HCT116 (cell line): ENCODE measurements at regions not wholly inside any gene's neighbourhood (a gene's known extent, or its start where the extent isn't known, plus 50 kb on each side); places are given as distances from the start of the nearest gene placed in this dataset.

ENCODE experiments used
- ATAC-seq: fragments of 200-7000 bp; cut with Tn5 transposase; 2 replicates; pipeline ENCODE4 v1.9.1; 2020; ENCODE audit warnings: mild to moderate bottlenecking, moderate library complexity
- BruUV-seq: library from RNA; stranded (reverse); fragments of 400-500 nt; replicated peaks from 2 replicates; lab custom pipeline; 2021; lab: Mats Ljungman, UMichigan
- CTCF ChIA-PET: fragments of 300-600 bp; sonication (Branson Sonifier 250); formaldehyde crosslinking; loops from one replicate; lab custom pipeline; 2021; ENCODE audit warnings: antibody characterized with exemption; lab: Charles Lee
- POLR2A ChIA-PET: fragments of 300-600, 350-600 bp; sonication (Branson Sonifier 250); formaldehyde crosslinking; loops from one replicate; lab custom pipeline; 2021; ENCODE audit warnings: antibody characterized with exemption; lab: Charles Lee
- RAD21 ChIA-PET, 2 experiments: fragments of 300-600 bp; sonication (Branson Sonifier 250); formaldehyde crosslinking; loops; one replicate each; lab custom pipeline; 2023; ENCODE audit warnings: low total read pairs in 2 of 2; ENCODE audit not compliant: uncharacterized antibody in 2 of 2, unreplicated experiment in 2 of 2, low non-redundant PET in 1 of 2; lab: Charles Lee
- DNase-seq: peaks from one replicate; pipeline ENCODE4 v3.0.0-alpha.2; 2010; ENCODE audit warnings: low read depth, low spot score
- H2AFZ ChIP-seq: fragments of 200-600 bp; shearing (Covaris generic), sonication (generic); 2 replicates; pipeline ENCODE4 v1.6.1; 2017; ENCODE audit warnings: low read depth, mixed run types, mixed read lengths, antibody characterized with exemption, low read length; ENCODE audit not compliant: poor library complexity, severe bottlenecking
- H3K27ac ChIP-seq: 2 replicates; pipeline ENCODE4 v1.5.1; 2012; ENCODE audit warnings: low read depth, low read length
- H3K27me3 ChIP-seq: fragments of 200-600 bp; sonication (generic); 2 replicates; pipeline ENCODE4 v1.6.1; 2016; ENCODE audit warnings: mixed run types, low read length, mixed read lengths; ENCODE audit not compliant: insufficient read depth
- H3K36me3 ChIP-seq, 2 experiments: fragments of 200-500 bp in 1 of 2; fragments of 200-600 bp in 1 of 2; sonication (Bioruptor generic) in 1 of 2; sonication (generic) in 1 of 2; 2 replicates each; pipeline versions ENCODE4 v1.5.1 to v1.6.1; 2014 to 2016; ENCODE audit warnings: low read length in 2 of 2, inconsistent platforms in 1 of 2, mixed read lengths in 1 of 2, mixed run types in 1 of 2; ENCODE audit not compliant: insufficient read depth in 2 of 2, control insufficient read depth in 1 of 2
- H3K4me1 ChIP-seq, 2 experiments: fragments of 200-600 bp in 1 of 2; sonication (generic) in 1 of 2; 2 replicates each; pipeline versions ENCODE4 v1.5.1 to v1.6.1; 2012 to 2017; ENCODE audit warnings: low read length in 2 of 2, inconsistent platforms in 1 of 2, mild to moderate bottlenecking in 1 of 2, mixed read lengths in 1 of 2, mixed run types in 1 of 2, moderate library complexity in 1 of 2; ENCODE audit not compliant: insufficient read depth in 2 of 2, control insufficient read depth in 1 of 2
- H3K4me2 ChIP-seq: fragments of 200-600 bp; sonication (generic); 2 replicates; pipeline ENCODE4 v1.6.1; 2017; ENCODE audit warnings: mixed run types, low read length, mixed read lengths
- H3K4me3 ChIP-seq, 2 experiments: fragments of 200-600 bp in 1 of 2; sonication (generic) in 1 of 2; replicated peaks in 1 of 2; 2 replicates each; pipeline ENCODE4 v1.5.1; 2011 to 2016; ENCODE audit warnings: low read length in 2 of 2, control low read depth in 1 of 2, low read depth in 1 of 2, mild to moderate bottlenecking in 1 of 2, mixed read lengths in 1 of 2, mixed run types in 1 of 2
- H3K79me2 ChIP-seq: fragments of 200-600 bp; sonication (generic); 2 replicates; pipeline ENCODE4 v1.6.1; 2017; ENCODE audit warnings: mild to moderate bottlenecking, mixed run types, low read length, moderate library complexity, mixed read lengths; ENCODE audit not compliant: insufficient read depth
- H3K9ac ChIP-seq: fragments of 200-600 bp; sonication (generic); 2 replicates; pipeline ENCODE4 v1.6.1; 2016; ENCODE audit warnings: low read length, mixed read lengths
- H3K9me2 ChIP-seq: fragments of 200-600 bp; sonication (generic), shearing (Covaris generic); 2 replicates; pipeline ENCODE4 v1.6.1; 2017; ENCODE audit warnings: mixed run types, mild to moderate bottlenecking, moderate library complexity; ENCODE audit not compliant: insufficient read depth
- H3K9me3 ChIP-seq, 2 experiments: fragments of 200-500 bp in 1 of 2; fragments of 200-600 bp in 1 of 2; sonication (Bioruptor generic) in 1 of 2; sonication (generic) in 1 of 2; 2 replicates each; pipeline ENCODE4 v1.6.1; 2014 to 2017; ENCODE audit warnings: low read length in 2 of 2, mixed read lengths in 2 of 2, inconsistent platforms in 1 of 2, low read depth in 1 of 2, mild to moderate bottlenecking in 1 of 2, mixed run types in 1 of 2, moderate library complexity in 1 of 2; ENCODE audit not compliant: control insufficient read depth in 1 of 2, insufficient read depth in 1 of 2
- H4K20me1 ChIP-seq: fragments of 200-600 bp; sonication (generic), shearing (Covaris generic); 2 replicates; pipeline ENCODE4 v1.6.1; 2017; ENCODE audit warnings: mixed run types, mild to moderate bottlenecking, moderate library complexity; ENCODE audit not compliant: insufficient read depth
- ELF1 ChIP-seq: IDR thresholded peaks from 2 replicates; pipeline ENCODE4 v1.6.1; 2012; ENCODE audit warnings: low read depth, borderline replicate concordance
- YY1 ChIP-seq: IDR thresholded peaks from 2 replicates; pipeline ENCODE4 v1.6.1; 2011; ENCODE audit warnings: low read length, low read depth, moderate library complexity, mild to moderate bottlenecking; ENCODE audit not compliant: insufficient replicate concordance; ENCODE audit errors: extremely low read depth
- intact Hi-C: fragments of 100-400 bp; cut with micrococcal nuclease; formaldehyde crosslinking; loops from 2 replicates; pipeline ENCODE4 v1.10.0; 2022
- TF ChIP-seq, protein P1 (sequence below): IDR thresholded peaks from 2 replicates; pipeline ENCODE4 v1.6.1; 2012
- TF ChIP-seq, protein P2 (sequence below): IDR thresholded peaks from 2 replicates; pipeline ENCODE4 v1.6.1; 2012; ENCODE audit warnings: low read depth

DNA sequence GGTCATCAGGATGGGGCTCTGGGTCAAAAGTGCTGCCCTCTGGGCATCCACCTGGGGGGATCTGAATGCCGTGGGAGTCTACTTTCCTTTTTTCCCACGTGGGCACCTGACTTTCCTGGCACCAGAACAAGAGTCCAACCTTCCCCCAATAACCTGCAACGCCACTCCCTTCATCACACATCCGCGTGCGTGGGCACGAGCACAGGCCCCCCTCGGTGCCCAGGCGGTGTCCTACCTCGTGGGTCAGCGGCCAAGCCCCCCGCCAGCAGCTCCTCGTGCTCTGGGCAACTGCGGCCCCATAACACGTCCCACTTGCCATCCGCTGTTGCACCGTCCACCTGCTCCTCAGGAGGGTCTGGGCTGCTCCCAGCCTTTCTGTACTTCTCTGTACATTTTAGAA is 87.0 kb downstream of the YTHDF1 start:
- TF ChIP-seq, protein P1, sequence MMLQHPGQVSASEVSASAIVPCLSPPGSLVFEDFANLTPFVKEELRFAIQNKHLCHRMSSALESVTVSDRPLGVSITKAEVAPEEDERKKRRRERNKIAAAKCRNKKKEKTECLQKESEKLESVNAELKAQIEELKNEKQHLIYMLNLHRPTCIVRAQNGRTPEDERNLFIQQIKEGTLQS: no peak
- no peak for TF ChIP-seq ELF1
- H3K4me1 ChIP-seq: peaks cover 0 to 12% of the 10 kb centered on the region in 2 experiments; a peak in 1 of 4 replicates
- POLR2A ChIA-PET: no interaction called here
- no peak overlapping the region for H3K27ac ChIP-seq
- no peaks in the 10 kb centered on the region for H3K36me3 ChIP-seq
- H3K4me2 ChIP-seq: no peak overlapping the region
- H4K20me1 ChIP-seq: no peaks in the 10 kb centered on the region
- H3K9me3 ChIP-seq: no peaks in the 10 kb centered on the region
- H2AFZ ChIP-seq: no peak overlapping the region
- BruUV-seq: no TSS peak
- no peak overlapping the region for H3K9ac ChIP-seq
- H3K4me3 ChIP-seq: no peak overlapping the region
- RAD21 ChIA-PET: no interaction called here
- H3K27me3 ChIP-seq: peaks cover 7% of the 10 kb centered on the region; the same call in 1 of the 2 replicates
- ATAC-seq (no peak), DNase-seq (no peak)
- H3K9me2 ChIP-seq: no peaks in the 10 kb centered on the region
- CTCF ChIA-PET: no interaction called here
- intact Hi-C loops: no loop called here
- H3K79me2 ChIP-seq: no peaks in the 10 kb centered on the region

- ATAC-seq: no peak
Observed at GRCh38 chr20:63128367-63128766, 87.6 kb downstream of the YTHDF1 start.

More at GRCh38 chr20:63128367-63128766, 87.6 kb downstream of the YTHDF1 start:
- RAD21 ChIA-PET: no interaction called here
- Histone ChIP-seq H3K27me3 (peaks cover 7% of the 10 kb centered on the region; the same call in 1 of the 2 replicates), H4K20me1 (no peaks in the 10 kb centered on the region), H3K79me2 (no peaks in the 10 kb centered on the region), H3K9me2 (no peaks in the 10 kb centered on the region), H2AFZ (no peak overlapping the region), H3K4me1 (peaks cover 0 to 12% of the 10 kb centered on the region in 2 experiments; a peak in 1 of 4 replicates), H3K4me2 (no peak overlapping the region), H3K36me3 (no peaks in the 10 kb centered on the region), H3K9ac (no peak overlapping the region), H3K4me3 (no peak overlapping the region), H3K27ac (no peak overlapping the region), H3K9me3 (no peaks in the 10 kb centered on the region)
- TF ChIP-seq, protein P1: no peak
- TF ChIP-seq YY1: no peak
- TF ChIP-seq, protein P2, sequence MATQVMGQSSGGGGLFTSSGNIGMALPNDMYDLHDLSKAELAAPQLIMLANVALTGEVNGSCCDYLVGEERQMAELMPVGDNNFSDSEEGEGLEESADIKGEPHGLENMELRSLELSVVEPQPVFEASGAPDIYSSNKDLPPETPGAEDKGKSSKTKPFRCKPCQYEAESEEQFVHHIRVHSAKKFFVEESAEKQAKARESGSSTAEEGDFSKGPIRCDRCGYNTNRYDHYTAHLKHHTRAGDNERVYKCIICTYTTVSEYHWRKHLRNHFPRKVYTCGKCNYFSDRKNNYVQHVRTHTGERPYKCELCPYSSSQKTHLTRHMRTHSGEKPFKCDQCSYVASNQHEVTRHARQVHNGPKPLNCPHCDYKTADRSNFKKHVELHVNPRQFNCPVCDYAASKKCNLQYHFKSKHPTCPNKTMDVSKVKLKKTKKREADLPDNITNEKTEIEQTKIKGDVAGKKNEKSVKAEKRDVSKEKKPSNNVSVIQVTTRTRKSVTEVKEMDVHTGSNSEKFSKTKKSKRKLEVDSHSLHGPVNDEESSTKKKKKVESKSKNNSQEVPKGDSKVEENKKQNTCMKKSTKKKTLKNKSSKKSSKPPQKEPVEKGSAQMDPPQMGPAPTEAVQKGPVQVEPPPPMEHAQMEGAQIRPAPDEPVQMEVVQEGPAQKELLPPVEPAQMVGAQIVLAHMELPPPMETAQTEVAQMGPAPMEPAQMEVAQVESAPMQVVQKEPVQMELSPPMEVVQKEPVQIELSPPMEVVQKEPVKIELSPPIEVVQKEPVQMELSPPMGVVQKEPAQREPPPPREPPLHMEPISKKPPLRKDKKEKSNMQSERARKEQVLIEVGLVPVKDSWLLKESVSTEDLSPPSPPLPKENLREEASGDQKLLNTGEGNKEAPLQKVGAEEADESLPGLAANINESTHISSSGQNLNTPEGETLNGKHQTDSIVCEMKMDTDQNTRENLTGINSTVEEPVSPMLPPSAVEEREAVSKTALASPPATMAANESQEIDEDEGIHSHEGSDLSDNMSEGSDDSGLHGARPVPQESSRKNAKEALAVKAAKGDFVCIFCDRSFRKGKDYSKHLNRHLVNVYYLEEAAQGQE: no peak
- CTCF ChIA-PET: no interaction called here
- POLR2A ChIA-PET: no interaction called here
- no TSS peak for BruUV-seq
- intact Hi-C loops: no loop called here
- no peak for DNase-seq
